Thyroid gland (tissue), 4 donors: ENCODE measurements at regions not wholly inside any gene's neighbourhood (a gene's known extent, or its start where the extent isn't known, plus 50 kb on each side); places are given as distances from the start of the nearest gene placed in this dataset.

ENCODE experiments used
- DNase-seq, 2 donors: peaks; one replicate each; pipeline ENCODE4 v3.0.0-alpha.2; 2019
- H3K27ac ChIP-seq, 3 donors: fragments of 200-600 bp; sonication (generic); 1 replicate in 2 of 3; 2 replicates in 1 of 3; pipeline ENCODE4 v1.5.1; 2016 to 2019; ENCODE audit warnings: mild to moderate bottlenecking in 1 of 3, moderate library complexity in 1 of 3
- H3K27me3 ChIP-seq: fragments of 200-600 bp; sonication (generic); one replicate; pipeline ENCODE4 v1.5.1; 2019
- H3K36me3 ChIP-seq, 2 donors: fragments of 200-600 bp; sonication (generic); one replicate each; pipeline ENCODE4 v1.5.1; 2016 to 2019
- H3K4me1 ChIP-seq, 2 donors: fragments of 200-600 bp; sonication (generic); one replicate each; pipeline ENCODE4 v1.5.1; 2017 to 2019
- H3K4me3 ChIP-seq, 3 donors: fragments of 200-600 bp; sonication (generic); replicated peaks in 1 of 3; 1 replicate in 2 of 3; 2 replicates in 1 of 3; pipeline ENCODE4 v1.5.1; 2016; ENCODE audit warnings: mild to moderate bottlenecking in 1 of 3
- H3K9me3 ChIP-seq: fragments of 200-600 bp; sonication (generic); one replicate; pipeline ENCODE4 v1.5.1; 2017
- POLR2A ChIP-seq, 2 donors: fragments of 450-650 bp; IDR thresholded peaks; one replicate each; pipeline ENCODE4 v1.6.1; 2017; ENCODE audit warnings: antibody characterized with exemption in 2 of 2, mild to moderate bottlenecking in 2 of 2, moderate library complexity in 1 of 2
- WGBS, 2 donors: methylation state at CpG; one replicate each; pipeline ENCODE4 v1.1.5; 2017; 5-methylcytosine and 5-hydroxymethylcytosine counted together
- intact Hi-C: fragments of 100-400 bp; cut with DNase I; formaldehyde crosslinking; loops from one replicate; pipeline ENCODE4 v1.15.1; 2023
- TF ChIP-seq, protein P1 (sequence below), 6 experiments: fragments of 200-600 bp in 3 of 6; fragments of 450-650 bp in 3 of 6; sonication (generic) in 3 of 6; IDR thresholded peaks; one replicate each; pipeline ENCODE4 v1.5.1; 2016 to 2019; ENCODE audit warnings: antibody characterized with exemption in 6 of 6, mild to moderate bottlenecking in 2 of 6, inconsistent platforms in 1 of 6, moderate library complexity in 1 of 6

DNA sequence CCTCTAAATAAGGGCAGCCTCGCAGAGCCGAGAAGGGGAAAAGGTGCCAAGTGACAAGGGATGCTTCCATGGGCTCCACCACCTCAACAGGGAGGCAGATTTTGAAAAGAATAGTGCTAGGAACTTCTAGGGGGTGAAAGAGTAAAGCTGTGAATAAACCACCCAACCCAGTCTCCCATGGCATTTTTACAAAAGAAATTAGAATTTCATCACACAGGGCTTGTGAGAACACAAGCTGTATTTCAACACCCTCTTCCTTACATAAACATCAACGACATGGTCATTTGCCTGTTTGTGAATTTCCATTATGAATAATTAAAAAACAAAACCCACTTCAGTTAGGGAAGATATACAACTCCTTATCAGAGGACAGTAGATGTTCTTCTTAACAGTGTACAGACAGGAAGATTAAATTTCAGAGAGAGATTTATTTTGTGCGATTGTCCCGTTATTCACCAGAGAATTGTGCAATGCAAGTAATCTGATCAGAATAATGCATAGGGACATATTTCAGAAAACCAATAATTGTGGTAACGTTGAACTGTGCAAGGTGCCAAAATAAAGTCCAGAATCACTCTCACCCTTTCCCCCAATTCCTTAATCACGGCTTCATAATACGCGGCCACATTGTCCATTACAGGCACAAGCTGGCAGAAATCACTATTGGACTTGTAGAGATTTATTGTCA lies 207.8 kb upstream of the MGMT start:
- H3K9me3 ChIP-seq = no peaks in the 10 kb centered on the region
- H3K4me1 ChIP-seq = no peaks in the 10 kb centered on the region
- 72 to 77% methylated on average over 9 of the region's 9 CpGs for WGBS, 2 donors
- H3K27me3 ChIP-seq = no peaks in the 10 kb centered on the region
- DNase-seq = no peak
- no peak overlapping the region for H3K4me3 ChIP-seq
- H3K36me3 ChIP-seq = no peaks in the 10 kb centered on the region
- intact Hi-C loops = no loop called here
- H3K27ac ChIP-seq = peak overlapping the region in 2 of 3 donors; percentile 54 to 69
- TF ChIP-seq, protein P1, sequence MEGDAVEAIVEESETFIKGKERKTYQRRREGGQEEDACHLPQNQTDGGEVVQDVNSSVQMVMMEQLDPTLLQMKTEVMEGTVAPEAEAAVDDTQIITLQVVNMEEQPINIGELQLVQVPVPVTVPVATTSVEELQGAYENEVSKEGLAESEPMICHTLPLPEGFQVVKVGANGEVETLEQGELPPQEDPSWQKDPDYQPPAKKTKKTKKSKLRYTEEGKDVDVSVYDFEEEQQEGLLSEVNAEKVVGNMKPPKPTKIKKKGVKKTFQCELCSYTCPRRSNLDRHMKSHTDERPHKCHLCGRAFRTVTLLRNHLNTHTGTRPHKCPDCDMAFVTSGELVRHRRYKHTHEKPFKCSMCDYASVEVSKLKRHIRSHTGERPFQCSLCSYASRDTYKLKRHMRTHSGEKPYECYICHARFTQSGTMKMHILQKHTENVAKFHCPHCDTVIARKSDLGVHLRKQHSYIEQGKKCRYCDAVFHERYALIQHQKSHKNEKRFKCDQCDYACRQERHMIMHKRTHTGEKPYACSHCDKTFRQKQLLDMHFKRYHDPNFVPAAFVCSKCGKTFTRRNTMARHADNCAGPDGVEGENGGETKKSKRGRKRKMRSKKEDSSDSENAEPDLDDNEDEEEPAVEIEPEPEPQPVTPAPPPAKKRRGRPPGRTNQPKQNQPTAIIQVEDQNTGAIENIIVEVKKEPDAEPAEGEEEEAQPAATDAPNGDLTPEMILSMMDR (IDR thresholded peaks at IDR 0.05) = no peak
- no peak for TF ChIP-seq POLR2A (IDR thresholded peaks at IDR 0.05)

DNA sequence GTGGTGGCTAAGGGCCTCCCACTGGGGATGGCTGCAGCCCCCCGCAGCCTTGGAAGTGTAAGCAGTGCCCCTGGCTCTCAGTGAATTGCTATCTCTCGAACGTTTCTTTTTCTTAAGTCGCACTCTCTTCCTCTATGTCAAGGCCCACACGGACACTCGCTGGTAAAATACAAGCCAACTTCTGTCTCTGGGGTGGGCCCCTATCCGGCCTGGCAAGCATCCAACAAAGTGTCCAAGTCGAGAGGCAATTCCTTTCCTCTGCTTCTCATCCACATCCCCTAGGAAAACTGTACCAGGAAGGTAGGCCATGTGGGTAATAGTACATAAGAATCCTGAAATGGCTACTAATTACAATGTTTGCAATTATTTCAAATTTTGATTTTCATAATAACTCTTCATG lies 194.9 kb upstream of the MGMT start:
- no peak overlapping the region for H3K4me3 ChIP-seq
- TF ChIP-seq, protein P1 (IDR thresholded peaks at IDR 0.05) = no peak
- TF ChIP-seq POLR2A (IDR thresholded peaks at IDR 0.05) = no peak

DNA sequence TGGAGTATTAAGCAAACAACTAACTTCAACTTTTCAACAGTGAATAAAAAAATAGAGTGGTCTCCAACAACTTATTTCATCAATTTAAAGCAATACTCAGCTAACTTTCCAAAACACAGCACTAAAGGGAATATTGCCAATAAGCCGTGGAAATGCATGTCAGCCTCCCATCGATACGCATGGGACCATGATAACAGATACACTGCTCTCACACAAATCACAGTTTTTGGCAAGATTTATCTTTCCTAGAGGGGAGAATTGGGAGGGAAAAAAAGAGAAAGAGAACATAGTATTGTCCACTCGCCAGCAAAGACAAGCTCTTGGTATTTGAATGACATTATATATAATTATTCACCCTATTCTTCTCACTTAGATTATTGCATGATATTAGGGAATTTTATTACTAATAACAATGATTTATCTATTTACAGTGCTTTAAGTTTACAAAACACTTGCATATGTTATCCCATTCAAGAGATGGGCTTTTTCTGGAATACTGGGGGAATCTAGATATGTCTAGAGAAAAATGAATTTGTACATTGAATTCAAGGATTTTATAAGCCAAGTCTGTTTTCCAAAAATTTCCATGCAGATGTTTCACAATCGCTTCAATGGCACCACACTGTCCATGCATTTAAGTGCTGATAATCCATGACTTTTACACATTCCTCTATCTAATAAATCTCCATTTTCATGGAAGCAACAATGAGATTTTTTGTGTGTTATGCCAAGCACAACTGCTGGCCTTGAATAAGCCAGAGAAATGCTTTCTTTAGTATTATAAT lies 194.0 kb upstream of the MGMT start:
- WGBS, 2 donors = 79 to 82% methylated on average over 5 of the region's 5 CpGs
- H3K27ac ChIP-seq = no peak overlapping the region
- no peak for DNase-seq
- H3K27me3 ChIP-seq = no peaks in the 10 kb centered on the region
- H3K4me1 ChIP-seq = no peaks in the 10 kb centered on the region
- H3K9me3 ChIP-seq = no peaks in the 10 kb centered on the region
- TF ChIP-seq POLR2A (IDR thresholded peaks at IDR 0.05) = no peak
- TF ChIP-seq, protein P1 (IDR thresholded peaks at IDR 0.05) = no peak
- H3K36me3 ChIP-seq = no peaks in the 10 kb centered on the region
- intact Hi-C loops = no loop called here
- no peak overlapping the region for H3K4me3 ChIP-seq

More for the DNA sequence above, 194.9 kb upstream of the MGMT start:
- H3K9me3 ChIP-seq = no peaks in the 10 kb centered on the region
- intact Hi-C loops = no loop called here
- DNase-seq = no peak
- H3K27ac ChIP-seq = no peak overlapping the region
- no peaks in the 10 kb centered on the region for H3K27me3 ChIP-seq
- WGBS, 2 donors = 44 to 49% methylated on average over 8 of the region's 8 CpGs
- no peaks in the 10 kb centered on the region for H3K36me3 ChIP-seq
- no peaks in the 10 kb centered on the region for H3K4me1 ChIP-seq

DNA sequence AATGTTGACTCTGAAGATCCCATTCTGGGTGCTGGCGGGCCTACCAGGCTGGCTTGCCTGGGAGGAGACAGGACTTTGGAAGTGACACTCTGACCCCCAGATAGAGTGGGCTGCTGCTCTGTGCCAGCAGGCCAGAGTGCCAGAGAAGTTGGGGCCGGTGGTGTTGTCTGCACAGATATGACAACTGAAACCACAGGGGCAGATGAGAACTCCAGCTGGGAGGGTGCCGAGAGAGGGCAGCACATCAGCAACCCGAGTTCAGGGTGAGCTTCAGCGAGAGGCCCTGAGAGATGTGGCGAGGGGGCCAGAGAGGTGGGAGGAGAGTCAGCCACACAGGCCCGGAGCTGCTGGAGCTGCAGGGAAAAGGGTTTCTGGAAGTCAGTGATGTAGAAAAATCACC lies 193.2 kb upstream of the MGMT start:
- H3K9me3 ChIP-seq = no peaks in the 10 kb centered on the region
- DNase-seq = no peak
- H3K27ac ChIP-seq = no peak overlapping the region
- H3K36me3 ChIP-seq = no peaks in the 10 kb centered on the region
- TF ChIP-seq POLR2A (IDR thresholded peaks at IDR 0.05) = no peak
- TF ChIP-seq, protein P1 (IDR thresholded peaks at IDR 0.05) = no peak
- 67 to 76% methylated on average over 6 to 7 of the region's 7 CpGs for WGBS, 2 donors
- H3K4me1 ChIP-seq = no peaks in the 10 kb centered on the region
- H3K4me3 ChIP-seq = no peak overlapping the region
- H3K27me3 ChIP-seq = no peaks in the 10 kb centered on the region
- intact Hi-C loops = no loop called here
